Bronchial epithelial cell (primary cell): ENCODE measurements at regions not wholly inside any gene's neighbourhood (a gene's known extent, or its start where the extent isn't known, plus 50 kb on each side); places are given as distances from the start of the nearest gene placed in this dataset.

ENCODE experiments used
- DNase-seq: peaks from one replicate; pipeline ENCODE4 v3.0.0-alpha.2; 2010; ENCODE audit warnings: low read depth
- FAIRE-seq: peaks from 2 replicates; lab custom pipeline; 2011; peaks lifted over from hg19 to GRCh38; lab: Jason Lieb, UNC
- H3K27me3 ChIP-seq: 2 replicates; pipeline ENCODE4 v1.5.1; 2011; ENCODE audit warnings: low read length; ENCODE audit not compliant: control insufficient read depth, insufficient read depth
- H3K36me3 ChIP-seq: 2 replicates; pipeline ENCODE4 v1.5.1; 2011; ENCODE audit warnings: low read length; ENCODE audit not compliant: control insufficient read depth, insufficient read depth
- H3K4me3 ChIP-seq: 2 replicates; pipeline ENCODE4 v1.5.1; 2011; ENCODE audit warnings: mild to moderate bottlenecking, low read depth, low read length, control low read depth
- TF ChIP-seq, protein P1 (sequence below): IDR thresholded peaks from 2 replicates; pipeline ENCODE4 v1.5.1; 2011; ENCODE audit warnings: mild to moderate bottlenecking, moderate library complexity, low read length, control low read depth, inconsistent platforms; ENCODE audit not compliant: insufficient read depth, severe bottlenecking

DNA sequence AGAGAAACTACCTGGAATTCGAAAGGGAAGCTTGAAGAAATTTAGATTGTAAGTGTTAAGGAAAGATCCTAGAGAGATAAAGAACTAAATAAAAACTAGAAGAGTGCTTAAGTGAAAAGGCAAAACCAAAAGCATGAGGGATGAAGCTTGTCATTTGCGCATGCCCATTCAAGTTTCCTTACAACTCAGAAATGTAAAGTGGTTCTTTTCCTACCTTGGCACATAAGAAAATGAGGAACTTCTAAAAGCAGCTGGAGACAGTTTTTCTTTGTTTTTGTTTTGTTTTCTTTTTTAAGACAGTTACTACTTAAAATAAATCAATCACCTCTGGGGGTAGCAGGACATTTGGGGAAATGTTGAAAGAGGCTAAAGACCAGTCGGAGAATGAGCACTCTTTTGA, 1304.4 kb upstream of the PCDH7 start:
- TF ChIP-seq, protein P1, sequence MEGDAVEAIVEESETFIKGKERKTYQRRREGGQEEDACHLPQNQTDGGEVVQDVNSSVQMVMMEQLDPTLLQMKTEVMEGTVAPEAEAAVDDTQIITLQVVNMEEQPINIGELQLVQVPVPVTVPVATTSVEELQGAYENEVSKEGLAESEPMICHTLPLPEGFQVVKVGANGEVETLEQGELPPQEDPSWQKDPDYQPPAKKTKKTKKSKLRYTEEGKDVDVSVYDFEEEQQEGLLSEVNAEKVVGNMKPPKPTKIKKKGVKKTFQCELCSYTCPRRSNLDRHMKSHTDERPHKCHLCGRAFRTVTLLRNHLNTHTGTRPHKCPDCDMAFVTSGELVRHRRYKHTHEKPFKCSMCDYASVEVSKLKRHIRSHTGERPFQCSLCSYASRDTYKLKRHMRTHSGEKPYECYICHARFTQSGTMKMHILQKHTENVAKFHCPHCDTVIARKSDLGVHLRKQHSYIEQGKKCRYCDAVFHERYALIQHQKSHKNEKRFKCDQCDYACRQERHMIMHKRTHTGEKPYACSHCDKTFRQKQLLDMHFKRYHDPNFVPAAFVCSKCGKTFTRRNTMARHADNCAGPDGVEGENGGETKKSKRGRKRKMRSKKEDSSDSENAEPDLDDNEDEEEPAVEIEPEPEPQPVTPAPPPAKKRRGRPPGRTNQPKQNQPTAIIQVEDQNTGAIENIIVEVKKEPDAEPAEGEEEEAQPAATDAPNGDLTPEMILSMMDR, result no peak
- no peaks in the 10 kb centered on the region for H3K36me3 ChIP-seq
- DNase-seq (no peak), FAIRE-seq (no peak)
- no peaks in the 10 kb centered on the region for H3K27me3 ChIP-seq
- H3K4me3 ChIP-seq, result no peak overlapping the region

DNA sequence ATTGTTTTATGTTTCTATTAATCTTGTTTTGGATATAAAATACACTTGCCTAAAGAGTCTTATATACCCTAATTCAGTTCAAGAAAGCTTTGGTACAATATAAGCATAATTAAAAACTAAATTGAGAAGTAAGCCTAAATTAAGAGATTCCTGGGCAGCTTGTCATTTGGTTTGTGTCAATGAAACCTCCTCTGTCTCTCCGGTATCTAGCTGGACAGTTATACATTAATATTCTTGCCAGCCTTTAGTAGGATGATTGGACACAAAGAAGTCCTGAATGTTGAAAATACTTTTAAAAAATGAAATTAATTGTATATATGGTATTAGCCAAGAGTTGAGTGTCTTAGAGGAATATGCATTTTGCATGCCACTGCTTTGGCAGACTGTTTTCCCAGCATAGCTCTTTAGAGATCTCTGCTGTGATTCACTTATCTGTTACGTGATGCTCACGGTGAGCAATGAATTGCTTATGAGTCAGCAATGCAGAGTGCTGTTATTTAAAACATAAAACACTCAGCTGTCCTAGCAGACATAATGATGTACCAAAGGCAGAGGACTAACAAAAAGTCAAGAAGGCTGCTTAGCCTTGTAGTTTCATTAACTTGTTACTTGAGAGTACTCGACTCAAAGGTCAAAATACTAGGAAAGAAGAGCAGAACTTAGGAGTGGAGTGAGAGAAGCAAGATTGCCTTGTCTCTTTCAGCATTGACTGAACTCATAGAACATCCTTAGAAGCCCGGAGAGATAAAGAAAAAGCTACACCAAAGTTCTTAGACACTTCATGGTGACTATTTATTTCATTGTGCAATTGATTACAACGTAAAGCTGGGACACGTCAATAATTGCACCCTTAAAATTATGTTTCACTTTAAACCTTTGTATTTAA, 1296.1 kb upstream of the PCDH7 start:
- Histone ChIP-seq H3K4me3 (no peak overlapping the region), H3K27me3 (no peaks in the 10 kb centered on the region), H3K36me3 (no peaks in the 10 kb centered on the region)
- FAIRE-seq, result no peak
- TF ChIP-seq, protein P1, result no peak
- peak; percentile 62 for DNase-seq

DNA sequence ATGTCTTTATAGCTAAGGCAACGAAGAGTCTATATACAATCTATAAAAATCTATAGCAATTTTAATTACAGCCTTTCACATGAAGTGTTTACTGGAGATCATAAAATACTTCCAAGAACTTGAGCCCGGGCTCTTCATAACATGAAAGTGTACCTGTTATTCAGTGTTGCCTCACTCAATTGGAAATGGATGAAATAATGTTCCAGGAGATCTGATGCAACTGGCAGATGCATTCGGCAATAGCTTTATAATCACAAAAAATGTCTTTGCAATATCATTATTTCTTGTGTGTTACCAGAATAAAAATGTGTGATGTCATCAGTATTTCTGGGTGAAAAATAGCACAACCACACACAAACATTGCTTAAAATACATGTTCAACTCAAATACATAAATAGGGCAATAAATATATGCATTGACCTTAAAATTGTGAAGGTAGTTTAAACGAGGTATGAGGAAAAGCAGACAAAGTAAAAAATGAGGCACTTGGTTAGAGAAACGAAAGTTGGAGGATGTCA, 1266.8 kb upstream of the PCDH7 start:
- no peak for DNase-seq
- Histone ChIP-seq H3K36me3 (no peaks in the 10 kb centered on the region), H3K27me3 (no peaks in the 10 kb centered on the region), H3K4me3 (no peak overlapping the region)
- TF ChIP-seq, protein P1, result no peak
- FAIRE-seq, result no peak

DNA sequence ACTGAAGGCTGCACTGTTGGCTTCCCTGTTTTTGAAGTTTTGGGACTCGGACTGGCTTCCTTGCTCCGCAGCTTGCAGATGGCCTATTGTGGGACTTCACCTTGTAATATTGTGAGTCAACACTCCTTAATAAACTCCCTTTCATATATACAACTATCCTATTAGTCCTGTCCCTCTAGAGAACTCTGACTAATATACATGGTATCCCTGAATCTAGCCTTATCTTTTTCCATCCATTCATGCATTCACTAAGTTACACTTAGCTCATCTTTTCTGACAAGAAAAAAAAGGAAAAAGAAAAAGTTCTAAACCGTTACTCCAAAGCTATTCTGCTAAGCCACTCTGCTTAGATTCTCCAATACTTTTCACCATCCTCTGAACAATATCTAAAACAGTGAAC, 1260.2 kb upstream of the PCDH7 start:
- H3K27me3 ChIP-seq, result no peaks in the 10 kb centered on the region
- DNase-seq, result no peak
- no peak overlapping the region for H3K4me3 ChIP-seq
- no peaks in the 10 kb centered on the region for H3K36me3 ChIP-seq
- TF ChIP-seq, protein P1, result no peak
- FAIRE-seq, result no peak

DNA sequence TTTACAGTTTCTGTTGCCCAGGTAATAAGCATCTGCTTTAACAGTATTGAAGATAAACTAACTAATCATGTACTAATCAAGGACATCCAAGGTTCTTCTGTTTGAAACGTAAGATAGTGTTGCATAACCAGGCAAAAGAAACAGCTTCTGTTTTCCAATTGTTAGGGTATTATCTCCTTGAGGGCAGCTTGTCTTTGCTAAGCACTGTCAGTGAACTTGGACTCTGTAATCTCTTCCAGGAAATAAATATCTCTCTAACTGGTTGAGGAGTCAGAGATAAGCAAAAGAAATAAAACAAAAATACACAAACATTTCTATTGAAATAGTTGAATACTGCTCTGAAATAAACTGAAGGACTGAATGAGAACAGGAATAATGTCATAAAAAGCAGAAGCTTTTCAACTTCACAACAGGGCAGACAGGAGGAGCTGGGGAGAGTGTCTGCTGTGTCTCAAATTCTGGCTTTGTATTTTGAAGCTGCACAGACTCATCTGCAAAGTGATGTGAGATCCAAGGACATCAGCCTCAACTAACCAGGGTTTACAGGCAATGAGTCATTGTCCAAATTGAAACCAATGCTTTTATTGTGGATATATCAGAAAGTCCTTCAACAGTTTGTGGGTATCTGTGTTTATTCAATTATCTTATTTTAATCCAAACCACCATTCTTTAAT, 1253.0 kb upstream of the PCDH7 start:
- Histone ChIP-seq H3K27me3 (no peaks in the 10 kb centered on the region), H3K4me3 (no peak overlapping the region), H3K36me3 (no peaks in the 10 kb centered on the region)
- TF ChIP-seq, protein P1, result no peak
- no peak for FAIRE-seq
- DNase-seq, result no peak
